ENCODE measurements at regions not wholly inside any gene's neighbourhood (a gene's known extent, or its start where the extent isn't known, plus 50 kb on each side); places are given as distances from the start of the nearest gene placed in this dataset.

GRCh38 chr15:96041982-96042733 is 288.3 kb upstream of the NR2F2 start:
- TF ChIP-seq CTCF (IDR thresholded peaks at IDR 0.05; ENCODE audit: low read length) (no peak), EZH2 (IDR thresholded peaks at IDR 0.05; ENCODE audit: borderline replicate concordance, low read length) (no peak)
